ENCODE measurements at regions not wholly inside any gene's neighbourhood (a gene's known extent, or its start where the extent isn't known, plus 50 kb on each side); places are given as distances from the start of the nearest gene placed in this dataset.

DNA sequence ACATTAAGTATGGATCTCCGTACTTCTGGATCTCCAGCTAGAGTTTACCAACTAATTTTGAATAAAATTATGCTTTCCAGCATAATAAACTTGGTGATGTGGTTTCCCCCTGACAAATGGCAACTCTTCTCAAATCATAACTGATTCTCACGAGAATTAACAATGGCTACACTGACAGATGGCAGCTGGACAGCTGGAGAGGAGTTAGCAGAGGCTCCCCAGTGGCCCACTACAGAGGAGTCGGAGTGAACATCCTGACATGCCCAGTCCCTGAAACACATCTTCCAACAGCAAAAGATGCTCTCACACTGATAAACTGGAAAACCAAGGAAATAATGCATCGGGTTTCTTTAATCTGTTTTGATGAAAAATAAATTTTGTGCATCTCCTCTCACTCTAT lies 239.6 kb downstream of the MAN2A1 start:
- CTCF ChIA-PET = no interaction called here
- Histone ChIP-seq H4K5ac (ENCODE audit: low read depth, low read length) (no peak overlapping the region), H3K4ac (ENCODE audit: low read depth, low read length) (no peak overlapping the region), H4K91ac (ENCODE audit: insufficient read depth, low read depth, low read length) (no peak overlapping the region), H3K27me3 (ENCODE audit: control insufficient read depth, insufficient read depth, low read length) (no peaks in the 10 kb centered on the region), H2BK5ac (ENCODE audit: low read depth, low read length, poor library complexity, severe bottlenecking) (no peak overlapping the region), H3K18ac (ENCODE audit: low read depth, low read length) (no peak overlapping the region), H2BK120ac (ENCODE audit: low read depth, low read length) (no peak overlapping the region), H4K8ac (ENCODE audit: low read depth in 2 of 2, low read length in 2 of 2) (no peak overlapping the region), H3K9me1 (ENCODE audit: insufficient read depth, low read length) (no peaks in the 10 kb centered on the region), H3K4me3 (ENCODE audit: insufficient read depth, low read depth, low read length) (no peak overlapping the region), H2AK5ac (ENCODE audit: low read depth, low read length) (no peak overlapping the region), H2AFZ (replicated peaks; ENCODE audit: low read length, poor library complexity) (no peak overlapping the region), H3K4me2 (ENCODE audit: low read depth, low read length) (no peak overlapping the region; the same call in 1 of the 2 replicates), H3K79me1 (ENCODE audit: low read depth in 1 of 2, low read length in 2 of 2) (no peaks in the 10 kb centered on the region), H3K56ac (ENCODE audit: extremely low read depth, insufficient read depth, low read length) (no peak overlapping the region), H3K27ac (ENCODE audit: insufficient read depth, low read length) (no peak overlapping the region), H3K36me3 (ENCODE audit: control insufficient read depth, insufficient read depth, low read length) (no peaks in the 10 kb centered on the region), H3K4me1 (ENCODE audit: control insufficient read depth, insufficient read depth, low read length) (peaks cover 2% of the 10 kb centered on the region; the same call in 1 of the 2 replicates), H2BK20ac (ENCODE audit: low read depth, low read length) (no peak overlapping the region), H2BK15ac (ENCODE audit: low read depth, low read length) (no peak overlapping the region), H3K14ac (replicated peaks; ENCODE audit: low read depth, low read length) (no peak overlapping the region), H3K9me3 (ENCODE audit: control insufficient read depth, insufficient read depth, low read length) (no peaks in the 10 kb centered on the region), H4K20me1 (ENCODE audit: insufficient read depth, low read length) (no peaks in the 10 kb centered on the region), H3K23ac (ENCODE audit: low read depth, low read length) (no peak overlapping the region), H3K9ac (ENCODE audit: low read depth, low read length) (no peak overlapping the region), H2AK9ac (replicated peaks; ENCODE audit: low read depth, low read length, poor library complexity) (no peak overlapping the region)
- TF ChIP-seq NFE2L2 (IDR thresholded peaks at IDR 0.05; ENCODE audit: low read depth, low read length) = no peak
- TF ChIP-seq, protein P1, sequence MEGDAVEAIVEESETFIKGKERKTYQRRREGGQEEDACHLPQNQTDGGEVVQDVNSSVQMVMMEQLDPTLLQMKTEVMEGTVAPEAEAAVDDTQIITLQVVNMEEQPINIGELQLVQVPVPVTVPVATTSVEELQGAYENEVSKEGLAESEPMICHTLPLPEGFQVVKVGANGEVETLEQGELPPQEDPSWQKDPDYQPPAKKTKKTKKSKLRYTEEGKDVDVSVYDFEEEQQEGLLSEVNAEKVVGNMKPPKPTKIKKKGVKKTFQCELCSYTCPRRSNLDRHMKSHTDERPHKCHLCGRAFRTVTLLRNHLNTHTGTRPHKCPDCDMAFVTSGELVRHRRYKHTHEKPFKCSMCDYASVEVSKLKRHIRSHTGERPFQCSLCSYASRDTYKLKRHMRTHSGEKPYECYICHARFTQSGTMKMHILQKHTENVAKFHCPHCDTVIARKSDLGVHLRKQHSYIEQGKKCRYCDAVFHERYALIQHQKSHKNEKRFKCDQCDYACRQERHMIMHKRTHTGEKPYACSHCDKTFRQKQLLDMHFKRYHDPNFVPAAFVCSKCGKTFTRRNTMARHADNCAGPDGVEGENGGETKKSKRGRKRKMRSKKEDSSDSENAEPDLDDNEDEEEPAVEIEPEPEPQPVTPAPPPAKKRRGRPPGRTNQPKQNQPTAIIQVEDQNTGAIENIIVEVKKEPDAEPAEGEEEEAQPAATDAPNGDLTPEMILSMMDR (conservative IDR thresholded peaks at IDR 0.05; ENCODE audit: low read depth, low read length) = no peak
- TF ChIP-seq RAD21 (IDR thresholded peaks at IDR 0.05; ENCODE audit: low read length) = no peak
- TF ChIP-seq CHD1 (IDR thresholded peaks at IDR 0.05; ENCODE audit: low read depth, low read length) = no peak
- no peak for TF ChIP-seq RCOR1 (IDR thresholded peaks at IDR 0.05; ENCODE audit: insufficient replicate concordance, low read length)
- TF ChIP-seq, protein P2, sequence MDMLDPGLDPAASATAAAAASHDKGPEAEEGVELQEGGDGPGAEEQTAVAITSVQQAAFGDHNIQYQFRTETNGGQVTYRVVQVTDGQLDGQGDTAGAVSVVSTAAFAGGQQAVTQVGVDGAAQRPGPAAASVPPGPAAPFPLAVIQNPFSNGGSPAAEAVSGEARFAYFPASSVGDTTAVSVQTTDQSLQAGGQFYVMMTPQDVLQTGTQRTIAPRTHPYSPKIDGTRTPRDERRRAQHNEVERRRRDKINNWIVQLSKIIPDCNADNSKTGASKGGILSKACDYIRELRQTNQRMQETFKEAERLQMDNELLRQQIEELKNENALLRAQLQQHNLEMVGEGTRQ (IDR thresholded peaks at IDR 0.05; ENCODE audit: low read depth, low read length) = no peak
- TF ChIP-seq SMC3 (IDR thresholded peaks at IDR 0.05; ENCODE audit: low read depth, low read length) = no peak
- TF ChIP-seq RFX5 (IDR thresholded peaks at IDR 0.05; ENCODE audit: low read depth, low read length) = no peak
- TF ChIP-seq MXI1 (IDR thresholded peaks at IDR 0.05; ENCODE audit: borderline replicate concordance, low read depth, low read length) = no peak
- no peak for TF ChIP-seq FOS (IDR thresholded peaks at IDR 0.05; ENCODE audit: low read depth, low read length)
- no peak for TF ChIP-seq POLR2A (IDR thresholded peaks at IDR 0.05; ENCODE audit: low read depth, low read length)
- TF ChIP-seq BHLHE40 (IDR thresholded peaks at IDR 0.05; ENCODE audit: low read depth, low read length) = no peak
- TF ChIP-seq, protein P3, sequence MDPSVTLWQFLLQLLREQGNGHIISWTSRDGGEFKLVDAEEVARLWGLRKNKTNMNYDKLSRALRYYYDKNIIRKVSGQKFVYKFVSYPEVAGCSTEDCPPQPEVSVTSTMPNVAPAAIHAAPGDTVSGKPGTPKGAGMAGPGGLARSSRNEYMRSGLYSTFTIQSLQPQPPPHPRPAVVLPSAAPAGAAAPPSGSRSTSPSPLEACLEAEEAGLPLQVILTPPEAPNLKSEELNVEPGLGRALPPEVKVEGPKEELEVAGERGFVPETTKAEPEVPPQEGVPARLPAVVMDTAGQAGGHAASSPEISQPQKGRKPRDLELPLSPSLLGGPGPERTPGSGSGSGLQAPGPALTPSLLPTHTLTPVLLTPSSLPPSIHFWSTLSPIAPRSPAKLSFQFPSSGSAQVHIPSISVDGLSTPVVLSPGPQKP (IDR thresholded peaks at IDR 0.05; ENCODE audit: borderline replicate concordance, low read depth, low read length) = no peak
- ATAC-seq (ENCODE audit: low read depth) = peak; percentile 14; the same call in 1 of the 2 replicates
- in situ Hi-C loops (cut with MboI; ENCODE audit: low sequenced_read_pairs) (no loop called here), dilution Hi-C loops (cut with HindIII; ENCODE audit: low sequenced_read_pairs, unreplicated experiment) (no loop called here), intact Hi-C loops (cut with micrococcal nuclease) (no loop called here)
- no peak for DNase-seq
- no TSS peak for BruUV-seq (replicated peaks)
- WGBS, 2 experiments (ENCODE audit: extremely low coverage in 2 of 2, insufficient read length in 1 of 2) = no CpG with 5 or more reads among the region's 4 CpGs
- POLR2A ChIA-PET (ENCODE audit: unreplicated experiment) = no interaction called here

Data from IMR-90 (cell line).